ENCODE measurements at regions not wholly inside any gene's neighbourhood (a gene's known extent, or its start where the extent isn't known, plus 50 kb on each side); places are given as distances from the start of the nearest gene placed in this dataset.

DNA sequence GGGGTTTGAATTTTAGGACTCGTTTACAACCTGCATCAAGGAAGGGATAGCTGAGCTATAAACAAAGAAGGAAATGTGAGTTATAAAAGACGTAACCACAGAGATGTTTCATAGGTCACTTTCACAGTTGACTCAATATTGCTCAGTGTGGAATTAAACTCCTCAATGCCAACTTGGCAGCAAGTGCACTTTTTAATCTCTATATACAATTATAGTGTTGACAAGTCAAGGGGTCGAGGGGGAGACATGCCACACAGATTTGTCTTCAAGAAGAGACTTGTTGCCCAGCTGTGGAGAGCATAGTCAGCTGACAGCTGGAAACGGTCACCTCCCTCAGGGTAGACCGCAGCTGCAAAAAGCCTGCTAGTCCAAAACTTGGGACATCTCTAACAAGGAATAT, 163.4 kb upstream of the DMAC1 start:
- no peak overlapping the region for H3K9ac ChIP-seq (ENCODE audit: insufficient read length, low read depth)
- no peaks in the 10 kb centered on the region for H3K36me3 ChIP-seq (ENCODE audit: insufficient read depth, insufficient read length, low read length)
- DNase-seq (ENCODE audit: low read depth, low spot score) = no peak
- no peaks in the 10 kb centered on the region for H3K27me3 ChIP-seq (ENCODE audit: insufficient read depth, insufficient read length)
- H3K4me3 ChIP-seq (ENCODE audit: insufficient read length, low read depth) = no peak overlapping the region
- TF ChIP-seq YY1 (IDR thresholded peaks at IDR 0.05; ENCODE audit: insufficient read depth, insufficient read length) = no peak
- TF ChIP-seq ZNF274 (IDR thresholded peaks at IDR 0.05; ENCODE audit: low read depth, low read length) = no peak
- no peak for TF ChIP-seq SUZ12 (IDR thresholded peaks at IDR 0.05; ENCODE audit: extremely low read depth, insufficient read depth, insufficient read length)
- H3K4me1 ChIP-seq (ENCODE audit: insufficient read depth, insufficient read length) = peaks cover 2% of the 10 kb centered on the region
- no peaks in the 10 kb centered on the region; the same call in 1 of the 2 replicates for H3K9me3 ChIP-seq (ENCODE audit: insufficient read depth, low read length)

GRCh38 chr9:7961076-7961475, 161.5 kb upstream of the DMAC1 start:
- no peak for DNase-seq (ENCODE audit: low read depth, low spot score)
- no peak overlapping the region for H3K4me3 ChIP-seq (ENCODE audit: insufficient read length, low read depth)
- no peaks in the 10 kb centered on the region for H3K9me3 ChIP-seq (ENCODE audit: insufficient read depth, low read length)
- TF ChIP-seq ZNF274 (IDR thresholded peaks at IDR 0.05; ENCODE audit: low read depth, low read length) = no peak
- no peak overlapping the region for H3K9ac ChIP-seq (ENCODE audit: insufficient read length, low read depth)
- H3K4me1 ChIP-seq (ENCODE audit: insufficient read depth, insufficient read length) = no peaks in the 10 kb centered on the region
- no peaks in the 10 kb centered on the region for H3K36me3 ChIP-seq (ENCODE audit: insufficient read depth, insufficient read length, low read length)
- no peaks in the 10 kb centered on the region for H3K27me3 ChIP-seq (ENCODE audit: insufficient read depth, insufficient read length)

DNA sequence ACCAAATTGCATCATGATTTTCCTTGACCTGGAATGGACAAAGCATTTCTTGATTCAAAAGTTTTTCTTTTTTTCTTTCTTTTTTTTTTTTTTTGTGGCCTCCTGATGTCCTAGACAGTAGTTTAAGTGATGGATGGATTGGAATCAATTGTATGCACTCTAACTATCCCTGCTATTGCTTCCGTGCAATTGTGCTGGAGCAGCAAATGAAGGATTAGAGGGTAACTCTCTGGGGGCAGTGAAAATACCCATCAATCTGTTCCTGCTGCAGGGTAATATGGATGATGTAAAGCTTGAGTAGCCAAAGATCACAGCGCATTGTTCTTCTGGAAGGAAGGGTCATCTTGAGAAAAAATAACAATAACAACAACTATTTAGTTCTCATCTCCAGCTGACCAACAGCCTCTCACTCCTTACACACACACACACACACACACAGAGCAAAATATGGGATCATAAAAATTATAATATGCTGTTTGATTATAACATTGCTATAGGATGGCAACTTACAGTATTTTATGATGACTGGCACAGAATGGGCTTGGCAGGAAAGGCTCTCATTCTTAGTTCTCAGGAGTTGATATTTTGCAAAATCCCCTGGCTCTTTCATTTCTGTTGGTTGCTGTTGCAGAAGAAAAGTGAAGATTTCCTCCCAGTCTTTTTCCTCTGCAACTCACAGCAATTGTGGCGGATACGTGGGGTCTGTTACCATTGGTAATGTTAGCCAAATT, 160.9 kb upstream of the DMAC1 start:
- no peaks in the 10 kb centered on the region for H3K9me3 ChIP-seq (ENCODE audit: insufficient read depth, low read length)
- TF ChIP-seq YY1 (IDR thresholded peaks at IDR 0.05; ENCODE audit: insufficient read depth, insufficient read length) (no peak), ZNF274 (IDR thresholded peaks at IDR 0.05; ENCODE audit: low read depth, low read length) (no peak), SUZ12 (IDR thresholded peaks at IDR 0.05; ENCODE audit: extremely low read depth, insufficient read depth, insufficient read length) (no peak)
- no peak overlapping the region for H3K9ac ChIP-seq (ENCODE audit: insufficient read length, low read depth)
- DNase-seq (ENCODE audit: low read depth, low spot score) = no peak
- H3K27me3 ChIP-seq (ENCODE audit: insufficient read depth, insufficient read length) = no peaks in the 10 kb centered on the region
- no peak overlapping the region for H3K4me3 ChIP-seq (ENCODE audit: insufficient read length, low read depth)
- no peaks in the 10 kb centered on the region for H3K36me3 ChIP-seq (ENCODE audit: insufficient read depth, insufficient read length, low read length)
- H3K4me1 ChIP-seq (ENCODE audit: insufficient read depth, insufficient read length) = no peaks in the 10 kb centered on the region

DNA sequence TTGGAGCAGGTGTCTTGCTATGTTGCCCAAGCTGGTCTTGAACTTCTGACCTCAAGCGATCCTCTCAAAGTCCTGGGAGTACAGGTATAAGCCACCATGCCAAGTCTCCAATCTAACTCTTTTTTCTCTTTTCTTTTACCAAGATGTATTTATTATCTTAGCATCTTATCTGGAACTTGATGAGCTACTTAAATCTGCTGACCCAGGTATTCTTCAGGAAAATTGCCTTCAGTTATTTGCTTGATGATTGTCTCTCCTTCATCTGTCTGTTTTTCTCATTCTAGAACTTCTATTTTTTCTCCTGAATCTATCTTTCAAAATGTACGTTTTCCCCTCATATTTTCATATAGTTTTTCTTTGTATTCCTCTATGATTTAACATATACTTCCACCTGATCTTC, 158.2 kb upstream of the DMAC1 start:
- DNase-seq (ENCODE audit: low read depth, low spot score) = no peak
- no peaks in the 10 kb centered on the region for H3K9me3 ChIP-seq (ENCODE audit: insufficient read depth, low read length)
- no peaks in the 10 kb centered on the region for H3K36me3 ChIP-seq (ENCODE audit: insufficient read depth, insufficient read length, low read length)
- no peaks in the 10 kb centered on the region for H3K27me3 ChIP-seq (ENCODE audit: insufficient read depth, insufficient read length)
- no peaks in the 10 kb centered on the region for H3K4me1 ChIP-seq (ENCODE audit: insufficient read depth, insufficient read length)
- TF ChIP-seq ZNF274 (IDR thresholded peaks at IDR 0.05; ENCODE audit: low read depth, low read length) = no peak
- TF ChIP-seq YY1 (IDR thresholded peaks at IDR 0.05; ENCODE audit: insufficient read depth, insufficient read length) = no peak
- TF ChIP-seq SUZ12 (IDR thresholded peaks at IDR 0.05; ENCODE audit: extremely low read depth, insufficient read depth, insufficient read length) = no peak
- H3K4me3 ChIP-seq (ENCODE audit: insufficient read length, low read depth) = no peak overlapping the region
- no peak overlapping the region for H3K9ac ChIP-seq (ENCODE audit: insufficient read length, low read depth)

- Histone ChIP-seq H3K27me3 (ENCODE audit: insufficient read depth, insufficient read length) (no peaks in the 10 kb centered on the region), H3K4me1 (ENCODE audit: insufficient read depth, insufficient read length) (no peaks in the 10 kb centered on the region), H3K9ac (ENCODE audit: insufficient read length, low read depth) (no peak overlapping the region), H3K4me3 (ENCODE audit: insufficient read length, low read depth) (no peak overlapping the region), H3K36me3 (ENCODE audit: insufficient read depth, insufficient read length, low read length) (no peaks in the 10 kb centered on the region), H3K9me3 (ENCODE audit: insufficient read depth, low read length) (no peaks in the 10 kb centered on the region; the same call in 1 of the 2 replicates)
- no peak for DNase-seq (ENCODE audit: low read depth, low spot score)
- TF ChIP-seq SUZ12 (IDR thresholded peaks at IDR 0.05; ENCODE audit: extremely low read depth, insufficient read depth, insufficient read length) (no peak), ZNF274 (IDR thresholded peaks at IDR 0.05; ENCODE audit: low read depth, low read length) (no peak), YY1 (IDR thresholded peaks at IDR 0.05; ENCODE audit: insufficient read depth, insufficient read length) (no peak)
Measured at GRCh38 chr9:7947577-7947976, 148.0 kb upstream of the DMAC1 start.

DNA sequence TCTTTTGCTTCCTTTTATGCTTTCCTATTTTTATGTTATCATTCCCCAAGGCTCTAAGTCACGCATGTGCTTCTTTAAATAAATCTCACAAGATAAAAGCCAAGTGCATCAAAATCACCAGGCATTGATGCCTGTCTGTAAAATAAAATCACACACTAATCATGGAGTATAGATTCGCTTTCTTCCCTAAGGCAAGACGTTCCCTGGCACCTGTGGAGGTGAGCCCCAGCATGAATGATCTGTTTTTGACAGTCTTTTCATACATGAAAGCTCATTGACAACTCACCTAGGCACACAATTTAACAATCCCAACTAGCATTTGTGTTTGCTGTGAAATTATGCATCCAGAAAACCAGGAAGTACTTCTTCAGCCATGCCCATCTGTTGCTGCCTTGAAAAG, 146.9 kb upstream of the DMAC1 start:
- H3K4me1 ChIP-seq (ENCODE audit: insufficient read depth, insufficient read length) = no peaks in the 10 kb centered on the region
- H3K27me3 ChIP-seq (ENCODE audit: insufficient read depth, insufficient read length) = no peaks in the 10 kb centered on the region
- DNase-seq (ENCODE audit: low read depth, low spot score) = no peak
- no peak overlapping the region for H3K9ac ChIP-seq (ENCODE audit: insufficient read length, low read depth)
- no peak overlapping the region for H3K4me3 ChIP-seq (ENCODE audit: insufficient read length, low read depth)
- H3K36me3 ChIP-seq (ENCODE audit: insufficient read depth, insufficient read length, low read length) = no peaks in the 10 kb centered on the region
- no peaks in the 10 kb centered on the region; the same call in 1 of the 2 replicates for H3K9me3 ChIP-seq (ENCODE audit: insufficient read depth, low read length)
- TF ChIP-seq SUZ12 (IDR thresholded peaks at IDR 0.05; ENCODE audit: extremely low read depth, insufficient read depth, insufficient read length) = no peak
- TF ChIP-seq YY1 (IDR thresholded peaks at IDR 0.05; ENCODE audit: insufficient read depth, insufficient read length) = no peak
- TF ChIP-seq ZNF274 (IDR thresholded peaks at IDR 0.05; ENCODE audit: low read depth, low read length) = no peak

DNA sequence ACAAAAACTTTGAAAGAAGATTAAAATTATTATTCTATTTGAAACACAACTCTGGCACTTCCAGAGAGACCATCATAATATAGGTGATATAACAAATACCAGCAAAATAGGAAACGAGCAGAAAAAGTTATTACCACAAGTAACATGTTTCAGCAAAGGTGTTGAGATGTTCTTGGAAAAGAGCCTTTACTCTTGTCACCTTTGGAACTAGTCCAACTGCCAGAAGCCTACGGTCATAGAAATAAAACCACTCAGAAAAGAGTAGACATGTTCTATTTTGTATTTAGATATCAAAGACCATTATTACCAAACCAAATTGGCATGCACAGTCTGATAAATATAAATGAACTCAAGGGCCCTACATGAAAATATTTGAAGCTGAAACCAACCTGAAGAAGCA, 145.0 kb upstream of the DMAC1 start:
- DNase-seq (ENCODE audit: low read depth, low spot score) = no peak
- H3K9me3 ChIP-seq (ENCODE audit: insufficient read depth, low read length) = peaks cover 8% of the 10 kb centered on the region
- no peak overlapping the region for H3K9ac ChIP-seq (ENCODE audit: insufficient read length, low read depth)
- no peaks in the 10 kb centered on the region for H3K4me1 ChIP-seq (ENCODE audit: insufficient read depth, insufficient read length)
- H3K4me3 ChIP-seq (ENCODE audit: insufficient read length, low read depth) = no peak overlapping the region
- no peaks in the 10 kb centered on the region for H3K27me3 ChIP-seq (ENCODE audit: insufficient read depth, insufficient read length)
- no peak for TF ChIP-seq YY1 (IDR thresholded peaks at IDR 0.05; ENCODE audit: insufficient read depth, insufficient read length)
- no peak for TF ChIP-seq ZNF274 (IDR thresholded peaks at IDR 0.05; ENCODE audit: low read depth, low read length)
- no peak for TF ChIP-seq SUZ12 (IDR thresholded peaks at IDR 0.05; ENCODE audit: extremely low read depth, insufficient read depth, insufficient read length)
- H3K36me3 ChIP-seq (ENCODE audit: insufficient read depth, insufficient read length, low read length) = no peaks in the 10 kb centered on the region
